WTC11 (cell line): ENCODE measurements at regions not wholly inside any gene's neighbourhood (a gene's known extent, or its start where the extent isn't known, plus 50 kb on each side); places are given as distances from the start of the nearest gene placed in this dataset.

Experiments used
- ATAC-seq: fragments of 200-7000 bp; cut with Tn5 transposase; 2 replicates; pipeline ENCODE4 v1.10.0; 2021; ENCODE audit warnings: mild to moderate bottlenecking, moderate library complexity
- CTCF ChIA-PET: fragments of 300-600 bp; sonication (Branson Sonifier 250); formaldehyde crosslinking; loops from one replicate; lab custom pipeline; 2021; ENCODE audit warnings: antibody characterized with exemption; lab: Charles Lee
- POLR2A ChIA-PET: fragments of 350-600 bp; sonication (Branson Sonifier 250); formaldehyde crosslinking; loops from one replicate; lab custom pipeline; 2021; ENCODE audit warnings: antibody characterized with exemption; lab: Charles Lee
- DNase-seq: peaks from one replicate; pipeline ENCODE4 v3.0.0; 2021; ENCODE audit warnings: low spot score
- H3K27ac Mint-ChIP-seq: 2 replicates; pipeline ENCODE4 v1.8.0; 2021; ENCODE audit warnings: mixed read lengths
- H3K27me3 Mint-ChIP-seq: 2 replicates; pipeline ENCODE4 v1.8.0; 2021; ENCODE audit warnings: low read depth, mild to moderate bottlenecking, moderate library complexity, mixed read lengths
- H3K36me3 Mint-ChIP-seq: 2 replicates; pipeline ENCODE4 v1.8.0; 2021; ENCODE audit warnings: mixed read lengths
- H3K4me1 Mint-ChIP-seq: 2 replicates; pipeline ENCODE4 v1.8.0; 2022; ENCODE audit warnings: mixed read lengths
- H3K4me3 Mint-ChIP-seq: 2 replicates; pipeline ENCODE4 v1.8.0; 2021; ENCODE audit warnings: mild to moderate bottlenecking, moderate library complexity, mixed read lengths
- H3K9me3 Mint-ChIP-seq: 2 replicates; pipeline ENCODE4 v1.8.0; 2021; ENCODE audit warnings: mixed read lengths
- CBFB ChIP-seq: sonication (generic); formaldehyde crosslinking; IDR thresholded peaks from 2 replicates; pipeline ENCODE4 v1.8.1; 2022; ENCODE audit warnings: mild to moderate bottlenecking, low read depth, missing genetic modification reagents
- E2F4 ChIP-seq: sonication (generic); formaldehyde crosslinking; IDR thresholded peaks from 2 replicates; pipeline ENCODE4 v1.8.1; 2022; ENCODE audit warnings: low read depth, mild to moderate bottlenecking, moderate library complexity, missing genetic modification reagents, borderline replicate concordance
- EMX1 ChIP-seq: fragments of 250-450 bp; sonication (Bioruptor Pico); IDR thresholded peaks from 2 replicates; pipeline ENCODE4 v1.8.0; 2021; ENCODE audit warnings: mild to moderate bottlenecking
- FOXP1 ChIP-seq: sonication (generic); formaldehyde crosslinking; IDR thresholded peaks from 2 replicates; pipeline ENCODE4 v1.8.0; 2022; ENCODE audit warnings: missing genetic modification reagents, mild to moderate bottlenecking, moderate library complexity, borderline replicate concordance
- PREB ChIP-seq: sonication (generic); formaldehyde crosslinking; IDR thresholded peaks from 2 replicates; pipeline ENCODE4 v1.8.1; 2022; ENCODE audit warnings: mild to moderate bottlenecking, missing genetic modification reagents, moderate library complexity, borderline replicate concordance
- PRRX2 ChIP-seq: fragments of 250-450 bp; sonication (Bioruptor Pico); IDR thresholded peaks from 2 replicates; pipeline ENCODE4 v1.8.0; 2021; ENCODE audit warnings: mild to moderate bottlenecking
- TCF7 ChIP-seq: sonication (generic); formaldehyde crosslinking; IDR thresholded peaks from 2 replicates; pipeline ENCODE4 v1.8.0; 2022; ENCODE audit warnings: mild to moderate bottlenecking, low read depth, missing genetic modification reagents, moderate library complexity
- TEAD4 ChIP-seq: sonication (generic); formaldehyde crosslinking; IDR thresholded peaks from 2 replicates; pipeline ENCODE4 v1.8.0; 2022; ENCODE audit warnings: mild to moderate bottlenecking, missing genetic modification reagents
- TP53 ChIP-seq: sonication (generic); formaldehyde crosslinking; IDR thresholded peaks from 2 replicates; pipeline ENCODE4 v1.8.1; 2023; ENCODE audit warnings: mild to moderate bottlenecking, missing genetic modification reagents
- USF1 ChIP-seq: sonication (generic); formaldehyde crosslinking; IDR thresholded peaks from 2 replicates; pipeline ENCODE4 v1.8.0; 2022; ENCODE audit warnings: mild to moderate bottlenecking, missing genetic modification reagents
- ZBTB43 ChIP-seq: sonication (generic); formaldehyde crosslinking; IDR thresholded peaks from 2 replicates; pipeline ENCODE4 v1.8.1; 2023; ENCODE audit warnings: mild to moderate bottlenecking, missing genetic modification reagents
- ZNF138 ChIP-seq: sonication (generic); formaldehyde crosslinking; conservative IDR thresholded peaks from 2 replicates; pipeline ENCODE4 v1.8.1; 2022; ENCODE audit warnings: mild to moderate bottlenecking, moderate library complexity, missing genetic modification reagents
- ZNF281 ChIP-seq: sonication (generic); formaldehyde crosslinking; IDR thresholded peaks from 2 replicates; pipeline ENCODE4 v1.8.0; 2023; ENCODE audit warnings: mild to moderate bottlenecking, missing genetic modification reagents
- ZNF317 ChIP-seq: sonication (generic); formaldehyde crosslinking; IDR thresholded peaks from 2 replicates; pipeline ENCODE4 v1.8.1; 2023; ENCODE audit warnings: low read depth, mild to moderate bottlenecking, moderate library complexity, missing genetic modification reagents, borderline replicate concordance
- ZNF396 ChIP-seq: fragments of 250-450 bp; sonication (Bioruptor Pico); IDR thresholded peaks from 2 replicates; pipeline ENCODE4 v1.8.0; 2021; ENCODE audit warnings: mild to moderate bottlenecking, moderate library complexity, borderline replicate concordance
- TF ChIP-seq, protein P1 (sequence below): fragments of 250-450 bp; sonication (Bioruptor Pico); IDR thresholded peaks from 2 replicates; pipeline ENCODE4 v1.9.0; 2021; ENCODE audit warnings: moderate library complexity, mild to moderate bottlenecking, inconsistent platforms, borderline replicate concordance
- TF ChIP-seq, protein P2 (sequence below): fragments of 250-450 bp; sonication (Bioruptor Pico); IDR thresholded peaks from 2 replicates; pipeline ENCODE4 v2.1.2; 2022; ENCODE audit warnings: mild to moderate bottlenecking, moderate library complexity
- TF ChIP-seq, protein P3 (sequence below): sonication (generic); formaldehyde crosslinking; IDR thresholded peaks from 2 replicates; pipeline ENCODE4 v1.8.0; 2022; ENCODE audit warnings: mild to moderate bottlenecking, missing genetic modification reagents
- TF ChIP-seq, protein P4 (sequence below): sonication (generic); formaldehyde crosslinking; IDR thresholded peaks from 2 replicates; pipeline ENCODE4 v1.8.0; 2023; ENCODE audit warnings: missing genetic modification reagents
- TF ChIP-seq, protein P5 (sequence below): sonication (generic); formaldehyde crosslinking; IDR thresholded peaks from 2 replicates; pipeline ENCODE4 v1.8.0; 2023; ENCODE audit warnings: missing genetic modification reagents, mild to moderate bottlenecking, borderline replicate concordance

GRCh38 chr5:153902016-153902415 lies 136.7 kb downstream of the FAM114A2 start:
- Mint-ChIP-seq H3K9me3 (no peaks in the 10 kb centered on the region), H3K27ac (no peak overlapping the region), H3K4me1 (no peaks in the 10 kb centered on the region), H3K36me3 (no peaks in the 10 kb centered on the region), H3K27me3 (no peaks in the 10 kb centered on the region; the same call in 1 of the 2 replicates), H3K4me3 (no peak overlapping the region)
- no peak for DNase-seq
- ChIA-PET POLR2A (no interaction called here), CTCF (no interaction called here)
- no peak for ATAC-seq
- TF ChIP-seq PRRX2 (CRISPR knock-in tag) (no peak), ZBTB43 (no peak), TP53 (no peak), USF1 (CRISPR knock-in tag) (no peak), CBFB (CRISPR knock-in tag) (no peak), ZNF396 (no peak), ZNF138 (CRISPR knock-in tag) (no peak), TEAD4 (CRISPR knock-in tag) (no peak), ZNF317 (CRISPR knock-in tag) (no peak), E2F4 (CRISPR knock-in tag) (no peak), ZNF281 (CRISPR knock-in tag) (no peak), TCF7 (no peak), FOXP1 (CRISPR knock-in tag) (no peak), PREB (CRISPR knock-in tag) (no peak), EMX1 (CRISPR knock-in tag) (no peak)
- TF ChIP-seq, protein P1, sequence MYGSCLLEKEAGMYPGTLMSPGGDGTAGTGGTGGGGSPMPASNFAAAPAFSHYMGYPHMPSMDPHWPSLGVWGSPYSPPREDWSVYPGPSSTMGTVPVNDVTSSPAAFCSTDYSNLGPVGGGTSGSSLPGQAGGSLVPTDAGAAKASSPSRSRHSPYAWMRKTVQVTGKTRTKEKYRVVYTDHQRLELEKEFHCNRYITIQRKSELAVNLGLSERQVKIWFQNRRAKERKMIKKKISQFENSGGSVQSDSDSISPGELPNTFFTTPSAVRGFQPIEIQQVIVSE = no peak
- TF ChIP-seq, protein P2, sequence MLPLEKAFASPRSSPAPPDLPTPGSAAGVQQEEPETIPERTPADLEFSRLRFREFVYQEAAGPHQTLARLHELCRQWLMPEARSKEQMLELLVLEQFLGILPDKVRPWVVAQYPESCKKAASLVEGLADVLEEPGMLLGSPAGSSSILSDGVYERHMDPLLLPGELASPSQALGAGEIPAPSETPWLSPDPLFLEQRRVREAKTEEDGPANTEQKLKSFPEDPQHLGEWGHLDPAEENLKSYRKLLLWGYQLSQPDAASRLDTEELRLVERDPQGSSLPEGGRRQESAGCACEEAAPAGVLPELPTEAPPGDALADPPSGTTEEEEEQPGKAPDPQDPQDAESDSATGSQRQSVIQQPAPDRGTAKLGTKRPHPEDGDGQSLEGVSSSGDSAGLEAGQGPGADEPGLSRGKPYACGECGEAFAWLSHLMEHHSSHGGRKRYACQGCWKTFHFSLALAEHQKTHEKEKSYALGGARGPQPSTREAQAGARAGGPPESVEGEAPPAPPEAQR = no peak
- TF ChIP-seq, protein P3, sequence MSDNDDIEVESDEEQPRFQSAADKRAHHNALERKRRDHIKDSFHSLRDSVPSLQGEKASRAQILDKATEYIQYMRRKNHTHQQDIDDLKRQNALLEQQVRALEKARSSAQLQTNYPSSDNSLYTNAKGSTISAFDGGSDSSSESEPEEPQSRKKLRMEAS = no peak
- TF ChIP-seq, protein P4, sequence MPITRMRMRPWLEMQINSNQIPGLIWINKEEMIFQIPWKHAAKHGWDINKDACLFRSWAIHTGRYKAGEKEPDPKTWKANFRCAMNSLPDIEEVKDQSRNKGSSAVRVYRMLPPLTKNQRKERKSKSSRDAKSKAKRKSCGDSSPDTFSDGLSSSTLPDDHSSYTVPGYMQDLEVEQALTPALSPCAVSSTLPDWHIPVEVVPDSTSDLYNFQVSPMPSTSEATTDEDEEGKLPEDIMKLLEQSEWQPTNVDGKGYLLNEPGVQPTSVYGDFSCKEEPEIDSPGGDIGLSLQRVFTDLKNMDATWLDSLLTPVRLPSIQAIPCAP (CRISPR knock-in tag) = no peak
- TF ChIP-seq, protein P5, sequence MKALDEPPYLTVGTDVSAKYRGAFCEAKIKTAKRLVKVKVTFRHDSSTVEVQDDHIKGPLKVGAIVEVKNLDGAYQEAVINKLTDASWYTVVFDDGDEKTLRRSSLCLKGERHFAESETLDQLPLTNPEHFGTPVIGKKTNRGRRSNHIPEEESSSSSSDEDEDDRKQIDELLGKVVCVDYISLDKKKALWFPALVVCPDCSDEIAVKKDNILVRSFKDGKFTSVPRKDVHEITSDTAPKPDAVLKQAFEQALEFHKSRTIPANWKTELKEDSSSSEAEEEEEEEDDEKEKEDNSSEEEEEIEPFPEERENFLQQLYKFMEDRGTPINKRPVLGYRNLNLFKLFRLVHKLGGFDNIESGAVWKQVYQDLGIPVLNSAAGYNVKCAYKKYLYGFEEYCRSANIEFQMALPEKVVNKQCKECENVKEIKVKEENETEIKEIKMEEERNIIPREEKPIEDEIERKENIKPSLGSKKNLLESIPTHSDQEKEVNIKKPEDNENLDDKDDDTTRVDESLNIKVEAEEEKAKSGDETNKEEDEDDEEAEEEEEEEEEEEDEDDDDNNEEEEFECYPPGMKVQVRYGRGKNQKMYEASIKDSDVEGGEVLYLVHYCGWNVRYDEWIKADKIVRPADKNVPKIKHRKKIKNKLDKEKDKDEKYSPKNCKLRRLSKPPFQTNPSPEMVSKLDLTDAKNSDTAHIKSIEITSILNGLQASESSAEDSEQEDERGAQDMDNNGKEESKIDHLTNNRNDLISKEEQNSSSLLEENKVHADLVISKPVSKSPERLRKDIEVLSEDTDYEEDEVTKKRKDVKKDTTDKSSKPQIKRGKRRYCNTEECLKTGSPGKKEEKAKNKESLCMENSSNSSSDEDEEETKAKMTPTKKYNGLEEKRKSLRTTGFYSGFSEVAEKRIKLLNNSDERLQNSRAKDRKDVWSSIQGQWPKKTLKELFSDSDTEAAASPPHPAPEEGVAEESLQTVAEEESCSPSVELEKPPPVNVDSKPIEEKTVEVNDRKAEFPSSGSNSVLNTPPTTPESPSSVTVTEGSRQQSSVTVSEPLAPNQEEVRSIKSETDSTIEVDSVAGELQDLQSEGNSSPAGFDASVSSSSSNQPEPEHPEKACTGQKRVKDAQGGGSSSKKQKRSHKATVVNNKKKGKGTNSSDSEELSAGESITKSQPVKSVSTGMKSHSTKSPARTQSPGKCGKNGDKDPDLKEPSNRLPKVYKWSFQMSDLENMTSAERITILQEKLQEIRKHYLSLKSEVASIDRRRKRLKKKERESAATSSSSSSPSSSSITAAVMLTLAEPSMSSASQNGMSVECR (CRISPR knock-in tag) = no peak
